K562 (cell line): ENCODE measurements at regions not wholly inside any gene's neighbourhood (a gene's known extent, or its start where the extent isn't known, plus 50 kb on each side); places are given as distances from the start of the nearest gene placed in this dataset.

Experiments
- ATAC-seq: fragments of 200-7000 bp; cut with Tn5 transposase; 3 replicates; pipeline ENCODE4 v1.9.1; 2020; ENCODE audit warnings: moderate library complexity
- BruUV-seq: library from RNA; stranded (reverse); fragments of 400-500 nt; replicated peaks from 2 replicates; lab custom pipeline; 2021; lab: Mats Ljungman, UMichigan
- CTCF ChIA-PET: fragments of 300-600 bp; formaldehyde crosslinking; extraction: SDS; loops from one replicate; lab custom pipeline; 2021; ENCODE audit warnings: low intra/inter-chr PET ratio; lab: Yijun Ruan, JAX
- POLR2A ChIA-PET: fragments of 300-600, 350-650 bp; sonication (Branson Sonifier 250); formaldehyde crosslinking; extraction: SDS; loops from one replicate; lab custom pipeline; 2021; ENCODE audit warnings: antibody characterized with exemption, inconsistent platforms; lab: Yijun Ruan, JAX
- DNase-seq, 4 experiments: peaks; one replicate each; pipeline versions ENCODE4 v3.0.0 to v3.0.0-alpha.2; 2011 to 2018; ENCODE audit warnings: low spot score in 3 of 4, mixed read lengths in 3 of 4; ENCODE audit errors: extremely low read depth in 1 of 4
- FAIRE-seq: peaks from 2 replicates; lab custom pipeline; 2011; peaks lifted over from hg19 to GRCh38; lab: Jason Lieb, UNC
- H2AFZ ChIP-seq: 2 replicates; pipeline ENCODE4 v1.6.0; 2011; ENCODE audit warnings: low read depth, low read length, control low read depth, inconsistent platforms
- H3K27ac ChIP-seq: fragments of 200-600 bp; 3 replicates; pipeline ENCODE4 v1.8.0; 2011; ENCODE audit warnings: low read depth, mild to moderate bottlenecking, control low read depth, inconsistent platforms, low read length, moderate library complexity, mixed read lengths; ENCODE audit errors: extremely low read depth
- H3K27me3 ChIP-seq, 2 experiments: fragments of 300-600 bp in 1 of 2; 2 replicates in 1 of 2; 3 replicates in 1 of 2; pipeline versions ENCODE4 v1.6.0 to v1.8.0; 2011; ENCODE audit warnings: inconsistent platforms in 2 of 2, low read length in 2 of 2, mild to moderate bottlenecking in 1 of 2, mixed read lengths in 1 of 2, moderate library complexity in 1 of 2; ENCODE audit not compliant: control insufficient read depth in 2 of 2, insufficient read depth in 2 of 2
- H3K36me3 ChIP-seq: fragments of 300-600 bp; 3 replicates; pipeline ENCODE4 v1.8.0; 2011; ENCODE audit warnings: mild to moderate bottlenecking, low read length, inconsistent platforms; ENCODE audit not compliant: control insufficient read depth, insufficient read depth
- H3K4me1 ChIP-seq, 2 experiments: fragments of 200-600 bp in 1 of 2; replicated peaks in 1 of 2; 2 replicates in 1 of 2; 3 replicates in 1 of 2; pipeline versions ENCODE4 v1.5.1 to v1.8.0; 2011; ENCODE audit warnings: inconsistent platforms in 2 of 2, low read length in 2 of 2, mild to moderate bottlenecking in 1 of 2, mixed read lengths in 1 of 2, moderate library complexity in 1 of 2; ENCODE audit not compliant: control insufficient read depth in 2 of 2, insufficient read depth in 2 of 2
- H3K4me2 ChIP-seq: 2 replicates; pipeline ENCODE4 v1.6.1; 2011; ENCODE audit warnings: low read length, control low read depth, inconsistent platforms, mixed read lengths; ENCODE audit not compliant: insufficient read depth
- H3K4me3 ChIP-seq: fragments of 200-600 bp; sonication (generic), shearing (Covaris generic); 2 replicates; pipeline ENCODE4 v1.5.1; 2016; ENCODE audit warnings: control low read depth, inconsistent platforms
- H3K79me2 ChIP-seq: fragments of 200-600 bp; 3 replicates; pipeline ENCODE4 v1.8.0; 2011; ENCODE audit warnings: low read length, inconsistent platforms; ENCODE audit not compliant: control insufficient read depth, insufficient read depth
- H3K9ac ChIP-seq, 2 experiments: 2 replicates each; pipeline versions ENCODE4 v1.6.0 to v1.6.1; 2011; ENCODE audit warnings: low read depth in 2 of 2, low read length in 2 of 2, control low read depth in 1 of 2, inconsistent platforms in 1 of 2, mild to moderate bottlenecking in 1 of 2, mixed read lengths in 1 of 2; ENCODE audit not compliant: insufficient read depth in 1 of 2
- H3K9me1 ChIP-seq: one replicate; pipeline ENCODE4 v1.6.0; 2011; ENCODE audit warnings: inconsistent platforms, mild to moderate bottlenecking, low read length, moderate library complexity; ENCODE audit not compliant: control insufficient read depth, insufficient read depth
- H3K9me3 ChIP-seq: replicated peaks from 2 replicates; pipeline ENCODE4 v1.5.1; 2011; ENCODE audit warnings: low read depth, low read length, inconsistent platforms; ENCODE audit not compliant: control insufficient read depth, insufficient read depth
- H4K20me1 ChIP-seq: replicated peaks from 2 replicates; pipeline ENCODE4 v1.6.1; 2011; ENCODE audit warnings: low read length, inconsistent platforms, mixed read lengths; ENCODE audit not compliant: control insufficient read depth, insufficient read depth
- C11orf30 ChIP-seq: fragments of 450-650 bp; IDR thresholded peaks from 2 replicates; pipeline ENCODE4 v1.6.1; 2016; ENCODE audit warnings: low read depth, mild to moderate bottlenecking
- CEBPB ChIP-seq: fragments of 450-650 bp; IDR thresholded peaks from 2 replicates; pipeline ENCODE4 v1.6.1; 2016; ENCODE audit warnings: missing genetic modification characterization, missing compliant biosample characterization
- ESRRB ChIP-seq: fragments of 250-450 bp; sonication (Bioruptor Pico); IDR thresholded peaks from 2 replicates; pipeline ENCODE4 v1.5.0; 2020; ENCODE audit warnings: mild to moderate bottlenecking, moderate library complexity, borderline replicate concordance
- OTX1 ChIP-seq: fragments of 450-650 bp; formaldehyde crosslinking; IDR thresholded peaks from 2 replicates; pipeline ENCODE4 v1.4.0; 2022; ENCODE audit warnings: mild to moderate bottlenecking
- PKNOX1 ChIP-seq: fragments of 450-650 bp; IDR thresholded peaks from 2 replicates; pipeline ENCODE4 v1.6.1; 2016
- RBM39 ChIP-seq: fragments of 200-400 bp; formaldehyde crosslinking; optimal IDR thresholded peaks from 2 replicates; pipeline ENCODE3; 2018; ENCODE audit warnings: low read depth, low read length
- RFX7 ChIP-seq: fragments of 250-450 bp; sonication (Bioruptor Pico); IDR thresholded peaks from 2 replicates; pipeline ENCODE4 v1.5.1; 2021; ENCODE audit warnings: mild to moderate bottlenecking
- STAG1 ChIP-seq: sonication (generic); formaldehyde crosslinking; IDR thresholded peaks from 2 replicates; pipeline ENCODE4 v1.5.0; 2020; ENCODE audit warnings: missing genetic modification reagents, borderline replicate concordance
- TCF7L2 ChIP-seq: fragments of 150-350 bp; IDR thresholded peaks from 2 replicates; pipeline ENCODE4 v1.6.1; 2016; ENCODE audit warnings: low read depth, mild to moderate bottlenecking, low read length, moderate library complexity
- ZNF217 ChIP-seq: sonication (generic); formaldehyde crosslinking; IDR thresholded peaks from 2 replicates; pipeline ENCODE4 v1.8.0; 2022; ENCODE audit warnings: mild to moderate bottlenecking, missing genetic modification reagents
- ZNF311 ChIP-seq: fragments of 250-450 bp; sonication (Bioruptor Pico); IDR thresholded peaks from 2 replicates; pipeline ENCODE4 v1.4.0; 2020; ENCODE audit warnings: mild to moderate bottlenecking, moderate library complexity
- WGBS: fragments of 100-300 bp; shearing (Covaris generic); methylation state at CpG from one replicate; pipeline ENCODE4 v1.1.6; 2016; ENCODE audit warnings: low coverage, mixed read lengths; ENCODE audit not compliant: insufficient coverage; ENCODE audit errors: missing lambda C conversion rate; 5-methylcytosine and 5-hydroxymethylcytosine counted together
- in situ Hi-C: fragments of 300-500 bp; cut with MboI; formaldehyde crosslinking; loops from 4 replicates; pipeline ENCODE4 v1.15.0; 2018; ENCODE audit warnings: inconsistent platforms, mixed read lengths
- intact Hi-C: fragments of 100-400 bp; cut with micrococcal nuclease; formaldehyde crosslinking; loops from 2 replicates; pipeline ENCODE4 v1.14.2; 2022
- TF ChIP-seq, protein P1 (sequence below): sonication (generic); IDR thresholded peaks from 2 replicates; pipeline ENCODE4 v1.6.1; 2016

DNA sequence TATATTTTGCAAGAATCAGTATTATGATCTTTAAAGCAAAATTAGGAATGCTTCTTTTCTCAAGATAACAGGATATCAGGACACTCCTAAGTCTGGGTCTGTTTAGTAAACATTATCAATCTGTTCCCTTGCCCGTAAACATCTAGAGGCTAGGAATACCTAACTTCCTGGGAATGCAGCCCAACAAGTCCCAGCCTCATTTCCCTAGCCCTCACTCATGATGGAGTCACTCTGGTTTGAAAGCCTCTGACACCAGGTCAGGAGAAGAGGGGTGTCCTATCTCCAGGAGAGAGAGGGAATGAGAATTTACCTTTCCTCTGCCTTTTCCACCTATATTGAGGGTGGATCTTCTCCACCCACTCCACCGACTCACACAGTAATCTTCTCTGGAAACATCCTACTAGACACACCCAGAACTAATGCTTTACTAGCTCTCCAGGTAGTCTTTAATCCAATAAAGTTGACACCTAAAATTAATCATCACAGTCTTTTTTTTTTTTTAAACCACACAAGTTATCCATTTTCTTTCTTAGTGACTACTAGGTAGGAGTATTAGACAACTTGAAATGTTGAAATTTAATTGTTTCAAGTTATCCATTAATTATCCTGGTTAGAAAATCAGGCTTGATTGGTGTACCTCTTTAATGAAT is 659.3 kb downstream of the USP25 start:
- POLR2A ChIA-PET: no interaction called here
- 5% methylated on average over 2 of the region's 2 CpGs for WGBS
- no peak overlapping the region for H3K4me2 ChIP-seq
- TF ChIP-seq RFX7 (CRISPR knock-in tag) (no peak), C11orf30 (no peak), ESRRB (no peak), ZNF217 (CRISPR knock-in tag) (no peak), STAG1 (CRISPR knock-in tag) (no peak), OTX1 (CRISPR knock-in tag) (no peak), CEBPB (tag) (no peak), RBM39 (no peak), TCF7L2 (no peak), PKNOX1 (no peak), ZNF311 (no peak)
- TF ChIP-seq, protein P1, sequence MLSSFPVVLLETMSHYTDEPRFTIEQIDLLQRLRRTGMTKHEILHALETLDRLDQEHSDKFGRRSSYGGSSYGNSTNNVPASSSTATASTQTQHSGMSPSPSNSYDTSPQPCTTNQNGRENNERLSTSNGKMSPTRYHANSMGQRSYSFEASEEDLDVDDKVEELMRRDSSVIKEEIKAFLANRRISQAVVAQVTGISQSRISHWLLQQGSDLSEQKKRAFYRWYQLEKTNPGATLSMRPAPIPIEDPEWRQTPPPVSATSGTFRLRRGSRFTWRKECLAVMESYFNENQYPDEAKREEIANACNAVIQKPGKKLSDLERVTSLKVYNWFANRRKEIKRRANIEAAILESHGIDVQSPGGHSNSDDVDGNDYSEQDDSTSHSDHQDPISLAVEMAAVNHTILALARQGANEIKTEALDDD: no peak
- no peak for ATAC-seq
- no TSS peak for BruUV-seq
- H3K9me1 ChIP-seq: no peaks in the 10 kb centered on the region
- no peak overlapping the region for H2AFZ ChIP-seq
- CTCF ChIA-PET: no interaction called here
- H3K4me1 ChIP-seq: no peaks in the 10 kb centered on the region
- no peak for DNase-seq
- no peaks in the 10 kb centered on the region for H3K79me2 ChIP-seq
- in situ Hi-C loops: no loop called here
- H3K9me3 ChIP-seq: no peaks in the 10 kb centered on the region
- no peak overlapping the region for H3K4me3 ChIP-seq
- no peaks in the 10 kb centered on the region for H3K36me3 ChIP-seq
- no peak overlapping the region for H3K27ac ChIP-seq
- H4K20me1 ChIP-seq: no peaks in the 10 kb centered on the region
- H3K27me3 ChIP-seq: no peaks in the 10 kb centered on the region
- no peak for FAIRE-seq
- H3K9ac ChIP-seq: no peak overlapping the region
- intact Hi-C loops: no loop called here
